ENCODE measurements at regions not wholly inside any gene's neighbourhood (a gene's known extent, or its start where the extent isn't known, plus 50 kb on each side); places are given as distances from the start of the nearest gene placed in this dataset.

GRCh38 chr3:187932530-187932929 lies 187.3 kb upstream of the BCL6 start:
- Histone ChIP-seq H3K4me3 (no peak overlapping the region), H3K36me3 (no peaks in the 10 kb centered on the region), H3K27me3 (no peaks in the 10 kb centered on the region), H3K4me1 (no peaks in the 10 kb centered on the region), H3K9me3 (no peaks in the 10 kb centered on the region), H3K27ac (no peak overlapping the region), H3K9ac (ENCODE audit: low read depth in 2 of 2, low read length in 2 of 2) (no peak overlapping the region)
- TF ChIP-seq, protein P1, sequence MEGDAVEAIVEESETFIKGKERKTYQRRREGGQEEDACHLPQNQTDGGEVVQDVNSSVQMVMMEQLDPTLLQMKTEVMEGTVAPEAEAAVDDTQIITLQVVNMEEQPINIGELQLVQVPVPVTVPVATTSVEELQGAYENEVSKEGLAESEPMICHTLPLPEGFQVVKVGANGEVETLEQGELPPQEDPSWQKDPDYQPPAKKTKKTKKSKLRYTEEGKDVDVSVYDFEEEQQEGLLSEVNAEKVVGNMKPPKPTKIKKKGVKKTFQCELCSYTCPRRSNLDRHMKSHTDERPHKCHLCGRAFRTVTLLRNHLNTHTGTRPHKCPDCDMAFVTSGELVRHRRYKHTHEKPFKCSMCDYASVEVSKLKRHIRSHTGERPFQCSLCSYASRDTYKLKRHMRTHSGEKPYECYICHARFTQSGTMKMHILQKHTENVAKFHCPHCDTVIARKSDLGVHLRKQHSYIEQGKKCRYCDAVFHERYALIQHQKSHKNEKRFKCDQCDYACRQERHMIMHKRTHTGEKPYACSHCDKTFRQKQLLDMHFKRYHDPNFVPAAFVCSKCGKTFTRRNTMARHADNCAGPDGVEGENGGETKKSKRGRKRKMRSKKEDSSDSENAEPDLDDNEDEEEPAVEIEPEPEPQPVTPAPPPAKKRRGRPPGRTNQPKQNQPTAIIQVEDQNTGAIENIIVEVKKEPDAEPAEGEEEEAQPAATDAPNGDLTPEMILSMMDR (IDR thresholded peaks at IDR 0.05) = no peak
- DNase-seq = no peak
- intact Hi-C loops (cut with DNase I) = no loop called here

DNA sequence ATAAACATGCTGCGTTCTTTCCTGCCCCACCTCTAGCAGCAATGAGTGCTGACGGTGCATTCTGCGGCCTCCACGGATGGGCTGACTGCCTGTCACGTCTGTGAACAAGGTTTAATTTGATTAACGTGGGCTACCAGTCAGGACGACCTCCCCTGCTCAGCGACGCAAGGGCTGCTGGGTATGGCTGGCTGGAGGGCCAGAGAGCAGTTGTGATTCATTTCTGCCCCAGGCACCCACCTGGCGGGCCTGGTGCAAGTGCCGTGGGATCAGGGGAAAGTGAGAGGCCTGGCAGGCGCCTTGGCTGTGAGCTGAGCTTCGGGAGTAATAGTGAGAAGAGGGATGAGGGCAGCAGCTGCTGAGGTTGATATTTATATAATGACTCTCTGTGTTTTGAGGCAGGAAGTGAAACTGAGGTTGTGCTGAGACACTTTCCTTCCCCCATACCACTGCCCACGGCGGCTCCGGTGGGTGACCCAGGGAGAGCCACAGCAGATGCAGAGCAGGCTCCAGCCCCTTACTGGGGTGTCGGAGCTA lies 190.4 kb upstream of the BCL6 start:
- no peak overlapping the region for H3K27ac ChIP-seq
- intact Hi-C loops (cut with DNase I) = no loop called here
- no peak for DNase-seq

DNA sequence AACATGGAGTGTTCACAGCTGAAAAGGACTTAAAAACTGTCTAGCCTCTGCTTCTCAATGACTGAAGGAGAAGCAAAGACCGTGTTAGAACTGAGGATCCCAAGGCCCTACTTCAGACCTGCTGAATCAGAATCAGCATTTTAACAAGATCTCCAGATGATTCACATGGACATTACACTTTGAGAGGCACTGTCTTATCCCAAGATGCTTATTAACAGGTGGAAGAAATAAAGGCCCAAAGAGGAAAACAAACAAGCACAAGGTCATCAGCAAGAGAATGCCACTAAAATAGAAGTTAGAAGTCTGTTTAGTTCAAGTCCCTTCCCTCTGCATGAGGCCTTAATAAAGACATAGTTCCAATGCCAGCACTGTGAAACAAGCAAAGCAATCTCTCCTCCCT lies 191.4 kb upstream of the BCL6 start:
- Histone ChIP-seq H3K36me3 (no peaks in the 10 kb centered on the region), H3K9ac (ENCODE audit: low read depth in 2 of 2, low read length in 2 of 2) (no peak overlapping the region)
- TF ChIP-seq, protein P1 (IDR thresholded peaks at IDR 0.05) = no peak

More for the DNA sequence above, 190.4 kb upstream of the BCL6 start:
- H3K4me1 ChIP-seq = no peaks in the 10 kb centered on the region
- H3K9ac ChIP-seq (ENCODE audit: low read depth in 2 of 2, low read length in 2 of 2) = no peak overlapping the region
- TF ChIP-seq, protein P1 (IDR thresholded peaks at IDR 0.05) = no peak
- no peaks in the 10 kb centered on the region for H3K27me3 ChIP-seq
- no peaks in the 10 kb centered on the region for H3K36me3 ChIP-seq
- H3K4me3 ChIP-seq = no peak overlapping the region
- H3K9me3 ChIP-seq = no peaks in the 10 kb centered on the region

GRCh38 chr3:187939891-187940290 lies 194.6 kb upstream of the BCL6 start:
- H3K27ac ChIP-seq = no peak overlapping the region

More for the DNA sequence above, 191.4 kb upstream of the BCL6 start:
- intact Hi-C loops (cut with DNase I) = no loop called here
- no peaks in the 10 kb centered on the region for H3K4me1 ChIP-seq
- no peak overlapping the region for H3K27ac ChIP-seq
- H3K27me3 ChIP-seq = no peaks in the 10 kb centered on the region
- DNase-seq = no peak
- no peak overlapping the region for H3K4me3 ChIP-seq
- no peaks in the 10 kb centered on the region for H3K9me3 ChIP-seq

GRCh38 chr3:187941135-187941847 lies 196.0 kb upstream of the BCL6 start:
- Histone ChIP-seq H3K4me1 (no peaks in the 10 kb centered on the region), H3K27ac (no peak overlapping the region), H3K4me3 (no peak overlapping the region), H3K36me3 (no peaks in the 10 kb centered on the region), H3K9me3 (no peaks in the 10 kb centered on the region), H3K9ac (ENCODE audit: low read depth in 2 of 2, low read length in 2 of 2) (no peak overlapping the region), H3K27me3 (no peaks in the 10 kb centered on the region)
- no peak for DNase-seq
- TF ChIP-seq, protein P1 (IDR thresholded peaks at IDR 0.05) = no peak
- intact Hi-C loops (cut with DNase I) = no loop called here

More at GRCh38 chr3:187939891-187940290, 194.6 kb upstream of the BCL6 start:
- no peaks in the 10 kb centered on the region for H3K36me3 ChIP-seq
- no peak overlapping the region for H3K9ac ChIP-seq (ENCODE audit: low read depth in 2 of 2, low read length in 2 of 2)
- TF ChIP-seq, protein P1 (IDR thresholded peaks at IDR 0.05) = no peak
- intact Hi-C loops (cut with DNase I) = no loop called here
- no peaks in the 10 kb centered on the region for H3K27me3 ChIP-seq
- H3K4me1 ChIP-seq = no peaks in the 10 kb centered on the region
- no peak overlapping the region for H3K4me3 ChIP-seq
- no peaks in the 10 kb centered on the region for H3K9me3 ChIP-seq
- DNase-seq = no peak

All from colonic mucosa (tissue), 4 donors.